NK-92 treated with Interleukin-12 subunit alpha and Interleukin-12 subunit beta, amount 100 ng/mL, for 24 hours (cell line): ENCODE measurements at regions not wholly inside any gene's neighbourhood (a gene's known extent, or its start where the extent isn't known, plus 50 kb on each side); places are given as distances from the start of the nearest gene placed in this dataset.
"Not testable (repeated sequence)": the region's sequence is repeated elsewhere in the genome, so short reads cannot be mapped to it uniquely, and the experiment has no call there.

ENCODE experiments used
- DNase-seq: peaks from one replicate; lab custom pipeline; 2025; lab: John Stamatoyannopoulos, UW

DNA sequence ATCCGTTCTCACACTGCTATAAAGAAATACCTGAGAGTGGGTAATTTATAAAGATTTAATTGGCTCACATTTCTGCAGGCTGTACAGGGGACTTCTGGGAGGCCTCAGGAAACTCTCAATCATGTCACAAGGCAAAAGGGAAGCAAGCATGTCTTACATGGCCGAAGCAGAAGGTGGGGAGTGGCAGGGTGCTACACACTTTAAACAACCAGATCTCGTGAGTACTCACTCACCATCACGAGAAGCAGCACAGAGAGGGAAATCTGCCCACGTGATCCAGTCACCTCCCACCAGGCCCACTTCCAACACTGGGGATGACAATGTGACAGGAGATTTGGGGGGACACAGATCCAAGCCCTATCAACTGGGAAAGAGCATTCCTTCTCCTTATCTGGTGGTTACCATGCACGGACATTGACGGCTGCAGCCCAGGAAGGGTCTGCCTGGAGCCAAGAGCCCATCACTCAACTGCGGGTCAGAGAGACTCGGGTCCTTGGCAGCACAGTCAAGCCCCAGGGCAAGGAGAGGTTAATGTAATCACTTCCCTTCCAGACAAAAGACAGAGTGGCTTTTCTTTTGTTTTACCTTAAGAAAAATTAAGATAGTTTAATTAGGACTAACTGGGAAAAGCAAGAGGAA lies 112.3 kb upstream of the CST7 start:
- no peak for DNase-seq

- DNase-seq: no peak
These were observed 111.2 kb upstream of the CST7 start for GRCh38 chr20:24837781-24838450.

GRCh38 chr20:24838546-24839535 lies 110.2 kb upstream of the CST7 start:
- no peak for DNase-seq

DNA sequence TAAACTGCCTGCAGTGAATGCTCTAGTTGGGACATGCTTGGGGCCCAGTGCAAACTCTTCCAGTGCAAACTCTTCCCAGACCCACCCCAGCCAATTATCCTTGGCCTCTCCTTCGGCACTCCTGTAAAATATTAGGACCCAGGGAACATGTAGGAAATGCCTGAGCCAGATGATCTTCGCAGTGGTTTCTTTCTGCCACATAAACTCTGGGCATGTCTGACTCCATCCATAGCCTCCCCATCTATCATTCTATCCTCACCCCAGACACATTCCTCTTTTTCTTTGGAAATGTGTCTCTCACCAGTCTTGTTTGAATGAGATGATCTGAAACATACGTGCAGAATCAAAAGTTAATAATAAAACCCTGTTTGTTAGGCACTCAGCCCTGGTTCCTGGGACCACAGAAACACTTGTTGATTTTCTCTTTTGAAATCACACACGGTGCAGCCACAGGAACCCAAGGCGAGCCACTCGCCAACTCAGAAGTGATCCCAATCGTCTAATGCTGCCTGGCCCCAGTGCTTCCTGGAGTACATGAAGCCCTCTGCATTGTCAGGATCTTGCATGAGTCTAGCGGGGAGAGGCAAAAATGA lies 108.9 kb upstream of the CST7 start:
- no peak for DNase-seq

GRCh38 chr20:24842274-24842917 lies 106.7 kb upstream of the CST7 start:
- no peak for DNase-seq

- DNase-seq: no peak
These were observed 106.0 kb upstream of the CST7 start for GRCh38 chr20:24842918-24843715.

DNA sequence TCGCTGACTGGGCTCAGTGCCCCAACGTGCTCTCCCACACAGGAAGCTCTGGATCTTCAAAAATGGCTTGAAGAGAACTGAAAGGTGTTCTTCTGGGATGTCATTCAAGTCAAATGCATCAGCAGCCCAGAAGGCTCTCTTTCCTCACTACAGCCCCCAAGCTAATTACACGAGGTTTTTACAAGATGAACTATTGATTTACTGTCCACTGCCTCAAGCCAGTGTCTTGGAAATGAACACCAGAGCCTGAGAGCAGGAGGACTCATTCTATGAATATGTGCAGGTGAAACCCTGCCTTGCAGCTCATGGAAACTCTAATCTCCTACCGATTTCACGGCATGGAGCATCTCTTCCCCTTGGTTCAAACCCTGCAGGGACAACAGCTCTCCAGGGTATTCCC lies 98.9 kb upstream of the CST7 start:
- DNase-seq: no peak

- DNase-seq: no peak
These were observed 97.6 kb upstream of the CST7 start for GRCh38 chr20:24851346-24852019.

GRCh38 chr20:24853916-24854315 lies 95.2 kb upstream of the CST7 start:
- no peak for DNase-seq

GRCh38 chr20:24855848-24856247 lies 93.2 kb upstream of the CST7 start:
- no peak for DNase-seq

DNA sequence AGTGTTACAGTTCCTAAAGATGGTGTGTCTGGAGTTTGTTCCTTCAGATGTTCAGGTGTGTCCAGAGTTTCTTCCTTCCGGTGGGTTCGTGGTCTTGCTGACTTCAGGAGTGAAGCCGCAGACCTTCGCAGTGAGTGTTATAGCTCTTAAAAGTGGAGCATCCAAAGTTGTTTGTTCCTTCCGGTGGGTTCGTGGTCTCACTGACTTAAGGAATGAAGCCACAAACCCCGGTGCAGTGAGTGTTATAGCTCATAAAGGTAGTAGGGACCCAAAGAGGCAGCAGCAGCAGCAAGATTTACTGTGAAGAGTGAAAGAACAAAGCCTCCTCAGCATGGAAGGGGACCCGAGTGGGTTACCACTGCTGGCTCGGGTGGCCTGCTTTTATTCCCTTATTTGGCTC lies 90.6 kb upstream of the CST7 start:
- DNase-seq: not testable (repeated sequence)

GRCh38 chr20:24859539-24859938 lies 89.5 kb upstream of the CST7 start:
- DNase-seq: no peak

GRCh38 chr20:24862186-24862585 lies 86.9 kb upstream of the CST7 start:
- DNase-seq: no peak

DNA sequence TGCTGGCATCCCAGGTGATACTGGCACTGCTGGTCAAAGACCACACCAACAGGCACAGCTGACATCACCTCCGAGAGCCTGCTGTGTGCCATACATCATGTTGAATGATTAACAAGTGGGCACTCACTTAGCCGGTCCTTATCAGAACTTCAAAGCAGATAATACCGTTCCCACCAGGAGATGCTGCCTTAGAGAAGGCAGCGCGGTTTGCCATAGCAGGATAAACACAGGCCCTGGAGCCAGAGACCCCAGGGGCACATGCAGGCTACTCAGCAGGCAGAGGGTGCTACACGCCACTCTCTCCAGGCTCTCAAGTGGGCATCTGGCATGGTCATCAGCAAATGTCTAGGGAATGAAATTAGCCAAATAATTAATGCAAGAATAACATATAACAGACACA lies 86.5 kb upstream of the CST7 start:
- no peak for DNase-seq

DNA sequence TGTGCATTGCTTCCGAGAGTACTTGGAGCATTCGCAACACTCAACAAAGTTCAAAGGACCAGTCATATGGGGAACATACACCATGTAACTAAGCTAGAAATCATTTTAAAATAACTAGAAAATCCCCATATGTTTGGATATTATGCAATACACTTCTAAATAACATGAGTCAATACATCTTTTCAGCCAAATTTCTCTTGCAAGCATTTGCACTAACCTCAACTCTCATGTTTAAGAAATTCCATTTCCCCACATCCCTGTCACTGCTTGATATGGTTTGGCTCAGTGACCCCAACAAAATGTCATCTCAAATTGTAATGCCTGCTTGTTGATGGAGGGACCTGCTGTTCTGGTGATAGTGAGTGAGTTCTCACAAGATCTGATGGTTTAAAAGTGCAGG lies 85.7 kb upstream of the CST7 start:
- no peak for DNase-seq

- peak; percentile 21 for DNase-seq
These were observed 83.1 kb upstream of the CST7 start for GRCh38 chr20:24866008-24866407.

- no peak for DNase-seq
These were observed 82.3 kb upstream of the CST7 start for GRCh38 chr20:24866742-24867141.

- DNase-seq: no peak
These were observed 81.5 kb upstream of the CST7 start for GRCh38 chr20:24867556-24867955.

DNA sequence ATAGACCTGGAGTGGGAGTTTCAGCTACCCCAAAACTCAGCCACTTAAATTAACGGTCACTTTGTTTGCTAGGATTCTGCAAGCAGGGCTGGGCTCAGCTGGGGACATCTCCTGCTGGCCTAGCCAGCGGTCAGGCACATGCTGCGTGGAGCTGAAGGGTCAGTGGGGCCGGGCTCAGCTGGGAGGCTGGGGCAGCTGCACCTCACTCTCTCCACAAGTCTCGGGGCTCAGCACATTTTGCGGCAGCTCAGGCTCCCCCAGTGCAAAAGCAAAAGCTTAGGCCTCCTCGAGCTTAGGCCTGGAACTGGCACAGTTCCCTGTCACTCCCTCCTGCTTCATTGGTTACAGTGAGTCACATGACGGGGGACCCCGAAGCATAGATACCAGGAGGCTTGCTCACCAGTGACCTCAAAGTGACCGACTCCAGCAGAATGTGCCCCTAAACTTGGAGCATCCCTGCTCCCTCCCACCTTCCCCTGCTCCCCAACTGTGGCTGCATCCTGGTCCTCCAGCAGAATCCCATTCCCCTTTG lies 80.6 kb upstream of the CST7 start:
- DNase-seq: no peak

- no peak for DNase-seq
These were observed 80.1 kb upstream of the CST7 start for GRCh38 chr20:24868959-24869358.
